Naive thymus-derived CD8-positive, alpha-beta T cell (primary cell): ENCODE measurements at regions not wholly inside any gene's neighbourhood (a gene's known extent, or its start where the extent isn't known, plus 50 kb on each side); places are given as distances from the start of the nearest gene placed in this dataset.
"Not testable (repeated sequence)": the region's sequence is repeated elsewhere in the genome, so short reads cannot be mapped to it uniquely, and the experiment has no call there.

Source experiments
- ATAC-seq, 2 donors: fragments of 150-1000 bp; cut with Tn5 transposase in 1 of 2; sonication (Bioruptor Pico), chemical (Tn5 transposase) in 1 of 2; 1 replicate in 1 of 2; 2 replicates in 1 of 2; pipeline ENCODE4 v1.10.0; 2021; ENCODE audit warnings: mild to moderate bottlenecking in 2 of 2, moderate library complexity in 2 of 2
- POLR2A ChIA-PET: fragments of 350-600 bp; sonication (Branson Sonifier 250); formaldehyde crosslinking; loops from one replicate; lab custom pipeline; 2021; ENCODE audit warnings: antibody characterized with exemption; lab: Charles Lee
- DNase-seq, 10 donors: peaks; one replicate each; pipeline versions ENCODE4 v3.0.0 to v3.0.0-alpha.2; 2020 to 2022
- H3K27ac Mint-ChIP-seq, 10 donors: one replicate each; pipeline ENCODE4 v1.8.0; 2020 to 2022; ENCODE audit warnings: mild to moderate bottlenecking in 10 of 10, mixed read lengths in 10 of 10, moderate library complexity in 4 of 10, inconsistent platforms in 1 of 10
- H3K27me3 Mint-ChIP-seq, 5 donors: one replicate each; pipeline ENCODE4 v1.8.0; 2021 to 2022; ENCODE audit warnings: mixed read lengths in 5 of 5
- H3K36me3 Mint-ChIP-seq, 3 donors: one replicate each; pipeline ENCODE4 v1.8.0; 2020 to 2022; ENCODE audit warnings: mixed read lengths in 3 of 3, mild to moderate bottlenecking in 2 of 3, inconsistent platforms in 1 of 3
- H3K4me1 Mint-ChIP-seq, 4 donors: one replicate each; pipeline ENCODE4 v1.8.0; 2021 to 2022; ENCODE audit warnings: mixed read lengths in 4 of 4
- H3K4me3 Mint-ChIP-seq, 10 donors: one replicate each; pipeline ENCODE4 v1.8.0; 2020 to 2022; ENCODE audit warnings: mild to moderate bottlenecking in 10 of 10, mixed read lengths in 10 of 10, moderate library complexity in 6 of 10, inconsistent platforms in 1 of 10
- H3K9me3 Mint-ChIP-seq, 9 donors: one replicate each; pipeline ENCODE4 v1.8.0; 2020 to 2022; ENCODE audit warnings: mixed read lengths in 9 of 9, mild to moderate bottlenecking in 3 of 9, inconsistent platforms in 1 of 9, moderate library complexity in 1 of 9

- H3K9me3 Mint-ChIP-seq, ATAC-seq, H3K4me1 Mint-ChIP-seq, POLR2A ChIA-PET, H3K36me3 Mint-ChIP-seq, H3K4me3 Mint-ChIP-seq, DNase-seq: not testable (repeated sequence)
- Mint-ChIP-seq H3K27ac (peak overlapping the region in 2 of 10 donors; percentile 11 to 22), H3K27me3 (peaks cover 0 to 18% (median 9%) of the 10 kb centered on the region in 5 donors)
These were observed 86.5 kb upstream of the ABHD2 start for GRCh38 chr15:89001708-89002275.

GRCh38 chr15:89002281-89002761, 85.9 kb upstream of the ABHD2 start:
- no peak overlapping the region for H3K4me3 Mint-ChIP-seq
- H3K9me3 Mint-ChIP-seq = no peaks in the 10 kb centered on the region
- peaks cover 0 to 8% (median under 1%) of the 10 kb centered on the region in 4 donors for H3K4me1 Mint-ChIP-seq
- H3K36me3 Mint-ChIP-seq = no peaks in the 10 kb centered on the region
- H3K27me3 Mint-ChIP-seq = peaks cover 0 to 13% (median 8%) of the 10 kb centered on the region in 5 donors
- POLR2A ChIA-PET = no interaction called here
- no peak for ATAC-seq
- H3K27ac Mint-ChIP-seq = peak overlapping the region in 2 of 10 donors; percentile 22 to 34
- no peak for DNase-seq

- H3K9me3 Mint-ChIP-seq = no peaks in the 10 kb centered on the region
- H3K27me3 Mint-ChIP-seq = peaks cover 0 to 11% (median 5%) of the 10 kb centered on the region in 5 donors
- H3K36me3 Mint-ChIP-seq = no peaks in the 10 kb centered on the region
- ATAC-seq (no peak), DNase-seq (no peak)
- no peak overlapping the region for H3K4me3 Mint-ChIP-seq
- H3K4me1 Mint-ChIP-seq = peaks cover 0 to 8% (median under 1%) of the 10 kb centered on the region in 4 donors
- H3K27ac Mint-ChIP-seq = peak overlapping the region in 6 of 10 donors; percentile 9 to 81 (median 39)
- POLR2A ChIA-PET = interaction anchor here (0.6 kb wide), 1 partner anchor 107 kb away, joined by 3 read pairs; the partner anchor contains the start of gene HAPLN3
These were observed 85.4 kb upstream of the ABHD2 start for GRCh38 chr15:89002830-89003229.

GRCh38 chr15:89003865-89004725, 84.2 kb upstream of the ABHD2 start:
- POLR2A ChIA-PET = interaction anchor here (0.6 kb wide), 1 partner anchor 99 kb away, joined by 4 read pairs; no protein-coding TSS in a partner anchor
- no peak overlapping the region for H3K4me3 Mint-ChIP-seq
- ATAC-seq (peak in 1 of 2 donors; percentile 49), DNase-seq (no peak)
- peak overlapping the region in 3 of 10 donors; percentile 1 to 37 (median 28) for H3K27ac Mint-ChIP-seq
- no peaks in the 10 kb centered on the region for H3K9me3 Mint-ChIP-seq
- H3K27me3 Mint-ChIP-seq = peaks cover 0 to 10% (median 4%) of the 10 kb centered on the region in 5 donors
- peaks cover 0 to 8% (median 2%) of the 10 kb centered on the region in 4 donors for H3K4me1 Mint-ChIP-seq
- H3K36me3 Mint-ChIP-seq = no peaks in the 10 kb centered on the region

- peaks cover 0 to 10% (median 4%) of the 10 kb centered on the region in 5 donors for H3K27me3 Mint-ChIP-seq
- peak overlapping the region in 3 of 10 donors; percentile 1 to 61 (median 37) for H3K27ac Mint-ChIP-seq
- no peaks in the 10 kb centered on the region for H3K36me3 Mint-ChIP-seq
- H3K9me3 Mint-ChIP-seq = no peaks in the 10 kb centered on the region
- ATAC-seq = no peak
- no peak overlapping the region for H3K4me3 Mint-ChIP-seq
- H3K4me1 Mint-ChIP-seq = peaks cover 0 to 8% (median 2%) of the 10 kb centered on the region in 4 donors
- DNase-seq = no peak
- POLR2A ChIA-PET = interaction anchor here (0.6 to 0.7 kb wide), 2 partner anchors 99 to 124 kb away, joined by 3 to 4 read pairs; no protein-coding TSS in a partner anchor
These were observed 83.6 kb upstream of the ABHD2 start for GRCh38 chr15:89004726-89005030.

- ATAC-seq, DNase-seq, H3K9me3 Mint-ChIP-seq, H3K4me1 Mint-ChIP-seq, H3K27ac Mint-ChIP-seq, POLR2A ChIA-PET, H3K4me3 Mint-ChIP-seq, H3K27me3 Mint-ChIP-seq, H3K36me3 Mint-ChIP-seq: not testable (repeated sequence)
These were observed 80.7 kb upstream of the ABHD2 start for GRCh38 chr15:89007527-89007926.

- Mint-ChIP-seq H3K9me3 (no peaks in the 10 kb centered on the region), H3K4me3 (no peak overlapping the region), H3K36me3 (no peaks in the 10 kb centered on the region), H3K4me1 (peaks cover 0 to 2% (median under 1%) of the 10 kb centered on the region in 4 donors), H3K27ac (no peak overlapping the region), H3K27me3 (peaks cover 0 to 10% (median 8%) of the 10 kb centered on the region in 5 donors)
- no peak for ATAC-seq
- POLR2A ChIA-PET = no interaction called here
- DNase-seq = no peak
These were observed 80.3 kb upstream of the ABHD2 start for GRCh38 chr15:89007989-89008388.

- Mint-ChIP-seq H3K4me1 (peaks cover 0 to 2% (median 0%) of the 10 kb centered on the region in 4 donors), H3K27me3 (peaks cover 4 to 11% (median 10%) of the 10 kb centered on the region in 5 donors), H3K9me3 (no peaks in the 10 kb centered on the region), H3K36me3 (no peaks in the 10 kb centered on the region), H3K4me3 (no peak overlapping the region), H3K27ac (no peak overlapping the region)
- POLR2A ChIA-PET = no interaction called here
- DNase-seq (no peak), ATAC-seq (no peak)
These were observed 79.2 kb upstream of the ABHD2 start for GRCh38 chr15:89009080-89009479.

- H3K27ac Mint-ChIP-seq = no peak overlapping the region
- H3K4me1 Mint-ChIP-seq = peaks cover 4 to 15% (median 11%) of the 10 kb centered on the region in 4 donors
- no peak for DNase-seq
- H3K4me3 Mint-ChIP-seq = no peak overlapping the region
- H3K27me3 Mint-ChIP-seq = peaks cover 0 to 22% (median 4%) of the 10 kb centered on the region in 5 donors
- POLR2A ChIA-PET = interaction anchor here (0.7 to 0.9 kb wide), 2 partner anchors 103 to 124 kb away, joined by 3 read pairs; no protein-coding TSS in a partner anchor
- H3K9me3 Mint-ChIP-seq = no peaks in the 10 kb centered on the region
- peaks cover 0 to 4% (median 0%) of the 10 kb centered on the region in 3 donors for H3K36me3 Mint-ChIP-seq
- ATAC-seq = no peak
These were observed 72.7 kb upstream of the ABHD2 start for GRCh38 chr15:89015412-89016097.

GRCh38 chr15:89016549-89017041, 71.7 kb upstream of the ABHD2 start:
- POLR2A ChIA-PET = interaction anchor here (0.9 to 2.3 kb wide), 2 partner anchors 104 to 112 kb away, joined by 3 to 16 read pairs; no protein-coding TSS in a partner anchor
- ATAC-seq (no peak), DNase-seq (no peak)
- no peaks in the 10 kb centered on the region for H3K9me3 Mint-ChIP-seq
- peaks cover 4 to 15% (median 11%) of the 10 kb centered on the region in 4 donors for H3K4me1 Mint-ChIP-seq
- peaks cover 0 to 4% (median 0%) of the 10 kb centered on the region in 3 donors for H3K36me3 Mint-ChIP-seq
- no peak overlapping the region for H3K4me3 Mint-ChIP-seq
- H3K27ac Mint-ChIP-seq = peak overlapping the region in 4 of 10 donors; percentile 5 to 69 (median 28)
- H3K27me3 Mint-ChIP-seq = peaks cover 0 to 20% (median 3%) of the 10 kb centered on the region in 5 donors

- peaks cover 4 to 15% (median 11%) of the 10 kb centered on the region in 4 donors for H3K4me1 Mint-ChIP-seq
- peaks cover 0 to 20% (median 3%) of the 10 kb centered on the region in 5 donors for H3K27me3 Mint-ChIP-seq
- H3K27ac Mint-ChIP-seq = peak overlapping the region in 9 of 10 donors; percentile 64 to 90 (median 75)
- POLR2A ChIA-PET = interaction anchor here (1.0 to 2.3 kb wide), 3 partner anchors 113 to 126 kb away, joined by 3 to 16 read pairs (median 15); partner anchors contain the start of gene HAPLN3
- H3K9me3 Mint-ChIP-seq = no peaks in the 10 kb centered on the region
- ATAC-seq = peak; percentile 96 to 97
- peaks cover 0 to 4% (median 0%) of the 10 kb centered on the region in 3 donors for H3K36me3 Mint-ChIP-seq
- H3K4me3 Mint-ChIP-seq = peak overlapping the region; percentile 50 to 77 (median 68)
- DNase-seq = peak; percentile 69 to 91 (median 79)
These were observed 70.7 kb upstream of the ABHD2 start for GRCh38 chr15:89017370-89018066.
